HG03095 (cell line): ENCODE measurements at regions not wholly inside any gene's neighbourhood (a gene's known extent, or its start where the extent isn't known, plus 50 kb on each side); places are given as distances from the start of the nearest gene placed in this dataset.

Source experiments
- ATAC-seq: cut with Tn5 transposase; IDR thresholded peaks from one replicate; pipeline ENCODE4 v1.9.1; 2021; ENCODE audit warnings: moderate library complexity; ENCODE audit not compliant: unreplicated experiment

DNA sequence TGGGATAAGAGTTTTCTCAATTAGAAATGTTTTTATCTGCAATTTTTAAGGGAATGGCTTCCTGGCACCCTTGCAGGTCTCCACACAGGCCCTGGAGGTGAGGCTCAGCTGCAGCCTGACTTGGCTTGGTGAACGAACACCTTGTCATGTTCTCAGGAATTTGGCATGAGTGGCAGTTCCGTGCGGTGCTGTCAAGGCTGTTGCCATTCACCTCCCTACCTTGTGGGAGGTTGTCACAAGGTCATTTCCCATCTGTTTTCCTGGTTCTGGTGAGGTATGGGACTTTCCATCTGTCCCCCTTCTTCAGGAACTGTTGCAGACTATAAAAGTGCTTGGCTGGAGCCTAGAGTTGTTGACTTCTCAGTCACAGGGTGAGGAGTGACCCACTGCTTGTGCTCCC is 82.9 kb downstream of the ELOVL4 start:
- no peak for ATAC-seq

DNA sequence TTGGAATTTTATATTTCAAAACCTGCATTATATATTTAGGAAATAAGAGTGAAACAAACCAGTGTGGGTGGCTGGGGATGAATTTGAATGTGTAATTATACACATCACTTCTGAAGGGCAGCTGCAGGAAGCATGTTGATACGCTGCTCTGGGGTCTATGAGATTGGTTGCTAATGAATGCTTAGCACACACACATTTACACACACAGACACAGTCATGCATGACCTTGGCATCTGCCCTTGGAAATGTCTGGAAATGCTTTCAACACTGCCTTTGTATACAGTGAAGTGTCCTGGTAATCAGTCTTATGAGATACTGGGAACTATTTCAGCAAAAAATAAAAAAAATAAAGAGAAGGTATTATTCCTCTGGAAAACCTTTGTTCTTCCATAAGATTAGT is 83.4 kb downstream of the ELOVL4 start:
- no peak for ATAC-seq

DNA sequence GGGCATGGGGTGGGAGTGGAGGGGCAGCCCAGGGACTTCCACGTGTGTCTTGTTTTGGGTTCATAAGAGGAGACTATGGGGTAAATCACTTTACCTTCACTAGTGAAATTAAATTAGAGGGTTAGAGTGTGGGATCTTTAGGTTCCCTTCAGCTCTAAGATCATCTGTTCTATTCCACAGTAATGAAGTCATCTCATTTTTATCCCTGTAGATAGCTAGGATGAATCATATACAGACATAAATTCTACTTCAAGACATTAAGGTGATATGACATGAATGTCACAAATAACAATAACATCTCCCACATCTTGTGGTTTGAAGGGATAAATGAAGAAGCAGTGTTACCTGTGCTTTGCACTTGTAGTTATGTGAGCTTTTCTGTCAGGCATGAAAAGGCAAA is 83.8 kb downstream of the ELOVL4 start:
- ATAC-seq = no peak

DNA sequence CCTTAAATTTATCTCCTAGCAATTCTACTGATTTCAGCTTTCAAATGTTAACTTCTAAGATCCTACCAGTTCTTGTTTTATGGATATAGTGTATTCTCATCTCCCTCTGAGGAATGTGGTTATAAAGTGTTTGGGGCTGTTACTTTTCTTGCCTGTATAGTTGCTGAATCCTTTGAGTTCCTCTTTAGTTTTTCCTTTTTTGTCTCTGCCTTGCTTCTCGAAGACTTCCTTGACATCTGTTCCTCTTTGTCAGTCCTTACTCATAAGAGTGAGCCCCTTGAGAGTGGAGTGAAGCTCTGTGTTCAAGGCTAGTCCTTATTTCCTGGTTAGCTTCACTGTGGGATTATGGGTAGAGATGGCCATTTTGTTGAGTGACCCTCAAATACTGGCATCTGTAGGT is 84.6 kb downstream of the ELOVL4 start:
- no peak for ATAC-seq

- ATAC-seq = no peak
Measured at GRCh38 chr6:79862126-79862525, 85.2 kb downstream of the ELOVL4 start.

DNA sequence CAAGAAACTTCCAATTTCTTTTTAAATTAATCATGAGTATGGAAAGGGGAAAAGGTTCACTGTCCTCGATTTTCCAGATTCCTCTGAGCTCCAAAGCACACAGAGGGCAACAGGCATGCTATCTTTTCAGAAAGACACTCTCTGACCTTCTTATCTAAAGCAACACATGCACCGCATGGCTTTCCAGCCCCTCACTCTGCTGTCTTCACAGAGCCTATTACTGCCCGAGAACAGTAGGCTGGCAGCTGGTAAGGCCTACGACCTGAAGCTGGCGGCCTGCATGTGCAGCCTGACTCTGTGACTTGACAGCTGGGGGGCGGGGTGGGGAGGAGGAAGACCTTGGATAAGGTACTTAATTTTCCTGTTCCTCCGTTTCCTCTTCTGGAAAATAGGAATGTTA is 86.3 kb downstream of the ELOVL4 start:
- ATAC-seq = no peak

GRCh38 chr6:79847426-79847825 is 99.9 kb downstream of the ELOVL4 start:
- ATAC-seq = no peak

- peak; percentile 78 for ATAC-seq
Measured at GRCh38 chr6:79842376-79843040, 104.8 kb downstream of the ELOVL4 start.

DNA sequence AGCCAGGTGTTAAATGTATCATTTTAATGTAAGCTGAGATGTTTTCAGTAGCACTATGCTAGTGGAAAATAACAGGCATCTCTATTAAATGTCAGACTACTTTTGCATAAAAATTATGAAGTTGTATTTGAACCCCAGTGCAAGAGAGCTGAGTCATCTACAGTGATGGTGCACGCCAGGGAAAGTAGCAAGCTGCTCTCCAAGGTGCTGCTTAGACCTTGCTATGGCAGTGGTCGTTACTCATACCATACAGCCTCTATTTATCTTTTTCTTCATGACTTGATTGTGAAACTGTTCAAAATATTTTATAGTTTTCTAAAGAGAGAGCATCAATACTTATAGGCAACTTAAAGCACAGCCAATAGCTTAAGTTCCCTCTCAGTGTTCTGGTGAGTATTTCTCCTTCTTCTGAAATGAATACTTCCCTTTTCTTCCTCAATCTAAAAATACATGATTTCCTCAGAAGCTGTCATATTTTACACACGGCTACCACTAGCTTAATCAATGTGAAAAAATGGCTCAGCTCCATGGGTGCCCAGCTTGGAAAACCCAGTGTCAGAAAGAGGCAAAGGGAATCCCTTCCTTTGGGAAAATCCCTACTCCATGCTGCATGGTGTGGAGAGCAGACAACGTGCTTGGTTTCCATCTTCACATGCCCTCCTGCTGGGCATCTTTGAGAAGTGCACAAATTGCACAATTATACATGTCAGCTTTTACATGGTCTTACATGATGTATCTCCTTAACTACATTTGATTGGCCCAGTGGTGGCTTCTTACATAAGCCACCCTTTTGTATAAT is 105.6 kb downstream of the ELOVL4 start:
- ATAC-seq = peak; percentile 28

DNA sequence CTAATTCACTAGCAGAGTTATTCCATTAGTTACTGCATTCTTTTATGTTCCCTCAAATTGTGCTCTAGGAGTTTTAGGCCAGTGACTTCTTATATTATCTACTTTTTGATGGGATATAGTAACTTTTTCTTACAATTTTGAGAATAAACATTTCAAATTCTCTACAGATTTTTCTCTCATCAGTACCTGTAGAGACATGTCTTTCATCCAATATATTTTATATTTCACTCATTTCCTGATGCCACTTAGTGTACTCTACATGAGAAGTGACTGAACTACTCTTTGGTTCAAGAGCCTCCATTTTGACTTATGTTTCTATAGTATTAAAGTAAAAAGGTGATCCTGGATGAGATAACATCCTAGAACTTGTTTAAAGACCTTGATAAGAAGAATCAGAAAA is 108.5 kb downstream of the ELOVL4 start:
- no peak for ATAC-seq

- ATAC-seq = no peak
Measured at GRCh38 chr6:79833964-79834284, 113.4 kb downstream of the ELOVL4 start.

GRCh38 chr6:79833264-79833963 is 113.9 kb downstream of the ELOVL4 start:
- no peak for ATAC-seq

GRCh38 chr6:79832723-79833122 is 114.6 kb downstream of the ELOVL4 start:
- no peak for ATAC-seq

DNA sequence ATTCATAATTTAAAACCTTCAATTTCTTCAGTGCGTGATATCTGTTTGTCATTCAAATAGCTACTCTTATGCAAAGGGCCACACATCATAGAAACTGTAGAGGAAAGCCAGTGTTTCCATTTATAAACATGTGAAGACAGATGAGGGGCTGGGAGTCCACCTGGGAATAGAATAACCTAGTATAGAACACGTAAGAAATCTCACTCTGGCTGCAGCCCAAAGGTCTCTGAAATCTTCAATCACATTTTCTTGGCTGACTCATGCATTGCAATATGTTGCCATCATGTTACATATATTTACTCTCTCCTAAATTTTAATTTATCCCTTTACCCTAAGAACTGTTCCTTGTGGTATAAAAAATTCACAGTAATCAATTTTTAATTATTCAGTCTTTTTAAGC is 123.2 kb downstream of the ELOVL4 start:
- ATAC-seq = no peak

- no peak for ATAC-seq
Measured at GRCh38 chr6:79821859-79822258, 125.5 kb downstream of the ELOVL4 start.

DNA sequence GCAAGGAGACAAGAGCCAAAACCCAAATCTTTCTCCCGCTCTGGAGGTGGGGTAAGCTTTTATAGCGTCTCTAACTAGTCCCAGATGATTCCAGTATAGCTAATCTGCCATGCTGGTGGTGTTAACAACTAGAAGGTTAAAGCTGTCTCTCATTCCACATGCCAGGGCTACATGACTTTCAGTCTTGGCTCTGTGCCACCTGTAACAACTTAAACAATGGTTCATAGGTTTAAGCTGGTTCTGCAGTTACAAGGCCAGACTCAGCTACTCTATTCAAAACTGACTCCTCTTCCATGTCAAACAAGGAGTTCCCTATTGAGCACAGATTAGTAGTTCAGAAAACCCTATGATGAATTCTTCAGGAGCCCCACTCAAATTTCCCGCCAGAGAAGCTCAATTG is 128.9 kb downstream of the ELOVL4 start:
- ATAC-seq = no peak

DNA sequence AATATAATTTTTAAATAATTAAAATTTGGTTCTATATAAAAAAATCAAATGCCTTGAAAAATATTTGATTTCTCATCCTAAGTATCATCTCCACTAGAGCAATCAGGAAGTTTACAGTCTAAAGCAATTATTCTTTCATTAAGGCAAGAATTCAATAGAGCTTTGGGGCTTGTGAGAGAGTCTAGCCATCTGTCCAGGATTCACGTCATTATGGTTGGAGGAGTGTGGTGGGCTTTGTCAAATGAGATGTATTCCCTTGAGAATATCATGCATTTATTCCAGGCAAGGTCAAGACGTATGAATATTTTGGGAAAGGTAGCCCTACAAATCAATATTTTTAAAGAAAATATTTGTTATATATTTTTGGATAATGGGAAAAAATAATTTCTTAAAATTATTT is 132.4 kb downstream of the ELOVL4 start:
- no peak for ATAC-seq

- ATAC-seq = peak; percentile 94
Measured at GRCh38 chr6:79813854-79814709, 133.3 kb downstream of the ELOVL4 start.

- peak; percentile 14 for ATAC-seq
Measured at GRCh38 chr6:79813143-79813850, 134.1 kb downstream of the ELOVL4 start.

- no peak for ATAC-seq
Measured at GRCh38 chr6:79812195-79812594, 135.2 kb downstream of the ELOVL4 start.

- ATAC-seq = no peak
Measured at GRCh38 chr6:79810871-79811270, 136.5 kb downstream of the ELOVL4 start.
